Caco-2 (cell line): ENCODE measurements at regions not wholly inside any gene's neighbourhood (a gene's known extent, or its start where the extent isn't known, plus 50 kb on each side); places are given as distances from the start of the nearest gene placed in this dataset.
A peak's percentile ranks its signal among the peaks of the same experiment; 100 is the strongest.

Experiments
- BruUV-seq: library from RNA; stranded (reverse); fragments of 400-500 nt; replicated peaks from 2 replicates; lab custom pipeline; 2021; lab: Mats Ljungman, UMichigan
- CTCF ChIA-PET: fragments of 300-600 bp; sonication (Branson Sonifier 250); formaldehyde crosslinking; loops from one replicate; lab custom pipeline; 2022; ENCODE audit warnings: antibody characterized with exemption; lab: Charles Lee
- POLR2A ChIA-PET: fragments of 300-600 bp; sonication (Branson Sonifier 250); formaldehyde crosslinking; loops from one replicate; lab custom pipeline; 2022; ENCODE audit warnings: antibody characterized with exemption; lab: Charles Lee
- DNase-seq, 2 experiments: peaks; one replicate each; pipeline versions ENCODE4 v3.0.0 to v3.0.0-alpha.2; 2020 to 2022
- H3K27me3 ChIP-seq: replicated peaks from 2 replicates; pipeline ENCODE4 v1.6.0; 2011; ENCODE audit warnings: low read length; ENCODE audit not compliant: control insufficient read depth, insufficient read depth
- H3K36me3 ChIP-seq: 2 replicates; pipeline ENCODE4 v1.5.1; 2011; ENCODE audit warnings: low read length; ENCODE audit not compliant: control insufficient read depth, insufficient read depth
- H3K4me1 ChIP-seq: fragments of 250-450 bp; sonication (Bioruptor Pico); 2 replicates; pipeline ENCODE4 v1.5.1; 2020; ENCODE audit warnings: mild to moderate bottlenecking
- H3K4me3 ChIP-seq: 2 replicates; pipeline ENCODE4 v1.5.1; 2011; ENCODE audit warnings: low read depth, mild to moderate bottlenecking, control low read depth, low read length
- H3K9me3 ChIP-seq: fragments of 250-450 bp; sonication (Bioruptor Pico); 2 replicates; pipeline ENCODE4 v1.5.1; 2020; ENCODE audit warnings: mild to moderate bottlenecking, moderate library complexity
- H3K27ac Mint-ChIP-seq: one replicate; pipeline ENCODE4 v1.8.0; 2022; ENCODE audit warnings: mixed read lengths; ENCODE audit not compliant: unreplicated experiment
- H3K27me3 Mint-ChIP-seq: one replicate; pipeline ENCODE4 v1.8.0; 2022; ENCODE audit warnings: mixed read lengths; ENCODE audit not compliant: insufficient read depth, unreplicated experiment
- H3K36me3 Mint-ChIP-seq: one replicate; pipeline ENCODE4 v1.8.0; 2022; ENCODE audit warnings: mild to moderate bottlenecking, mixed read lengths; ENCODE audit not compliant: insufficient read depth, unreplicated experiment
- H3K4me1 Mint-ChIP-seq: one replicate; pipeline ENCODE4 v1.8.0; 2022; ENCODE audit warnings: low read depth, mixed read lengths; ENCODE audit not compliant: unreplicated experiment
- H3K4me3 Mint-ChIP-seq: one replicate; pipeline ENCODE4 v1.8.0; 2022; ENCODE audit warnings: mild to moderate bottlenecking, moderate library complexity, mixed read lengths; ENCODE audit not compliant: unreplicated experiment
- H3K9me3 Mint-ChIP-seq: one replicate; pipeline ENCODE4 v1.8.0; 2022; ENCODE audit warnings: mixed read lengths; ENCODE audit not compliant: unreplicated experiment
- CTCF ChIP-seq, 2 experiments: fragments of 200-600 bp in 1 of 2; IDR thresholded peaks; 1 replicate in 1 of 2; 2 replicates in 1 of 2; pipeline versions ENCODE4 v1.5.1 to v1.8.0; 2011 to 2022; ENCODE audit warnings: antibody characterized with exemption in 1 of 2, control low read depth in 1 of 2, inconsistent platforms in 1 of 2, low read depth in 1 of 2, low read length in 1 of 2, mild to moderate bottlenecking in 1 of 2, moderate library complexity in 1 of 2; ENCODE audit not compliant: insufficient read depth in 1 of 2, severe bottlenecking in 1 of 2, unreplicated experiment in 1 of 2
- intact Hi-C: fragments of 100-400 bp; cut with micrococcal nuclease; formaldehyde crosslinking; loops from one replicate; pipeline ENCODE4 v1.10.0; 2022; ENCODE audit not compliant: unreplicated experiment

GRCh38 chr13:104320446-104320845 is 1254.2 kb upstream of the SLC10A2 start:
- intact Hi-C loops: no loop called here
- H3K36me3 Mint-ChIP-seq: no peaks in the 10 kb centered on the region
- peaks cover 5% of the 10 kb centered on the region for H3K4me1 Mint-ChIP-seq
- POLR2A ChIA-PET: no interaction called here
- H3K4me1 ChIP-seq: peaks cover 13% of the 10 kb centered on the region
- no peaks in the 10 kb centered on the region for H3K27me3 Mint-ChIP-seq
- no peaks in the 10 kb centered on the region for H3K27me3 ChIP-seq
- H3K36me3 ChIP-seq: no peaks in the 10 kb centered on the region
- CTCF ChIA-PET: no interaction called here
- BruUV-seq: no TSS peak
- H3K4me3 ChIP-seq: no peak overlapping the region
- no peak for TF ChIP-seq CTCF (IDR thresholded peaks at IDR 0.05; ENCODE audit: insufficient read depth in 1 of 2, low read depth in 1 of 2, low read length in 1 of 2, severe bottlenecking in 1 of 2, unreplicated experiment in 1 of 2)
- no peak overlapping the region for H3K27ac Mint-ChIP-seq
- no peak overlapping the region for H3K4me3 Mint-ChIP-seq
- peaks cover 2% of the 10 kb centered on the region for H3K9me3 Mint-ChIP-seq
- no peak for DNase-seq
- no peaks in the 10 kb centered on the region for H3K9me3 ChIP-seq

- CTCF ChIA-PET: no interaction called here
- intact Hi-C loops: no loop called here
Observed at GRCh38 chr13:104318121-104318520, 1251.9 kb upstream of the SLC10A2 start.

GRCh38 chr13:104315606-104316005 is 1249.4 kb upstream of the SLC10A2 start:
- TF ChIP-seq CTCF (IDR thresholded peaks at IDR 0.05; ENCODE audit: insufficient read depth in 1 of 2, low read depth in 1 of 2, low read length in 1 of 2, severe bottlenecking in 1 of 2, unreplicated experiment in 1 of 2): no peak
- ChIA-PET CTCF (no interaction called here), POLR2A (no interaction called here)
- H3K9me3 Mint-ChIP-seq: peaks cover 8% of the 10 kb centered on the region
- no peak overlapping the region for H3K4me3 ChIP-seq
- H3K4me1 ChIP-seq: peaks cover 23% of the 10 kb centered on the region
- intact Hi-C loops: loop anchor here (1.0 kb wide), 1 partner anchor 432 kb away; no protein-coding TSS in a partner anchor
- H3K4me3 Mint-ChIP-seq: no peak overlapping the region
- H3K36me3 Mint-ChIP-seq: no peaks in the 10 kb centered on the region
- H3K4me1 Mint-ChIP-seq: peaks cover 17% of the 10 kb centered on the region
- H3K27ac Mint-ChIP-seq: no peak overlapping the region
- DNase-seq: peak; percentile 15 to 38
- no peaks in the 10 kb centered on the region for H3K36me3 ChIP-seq
- H3K27me3 ChIP-seq: no peaks in the 10 kb centered on the region
- peaks cover 5% of the 10 kb centered on the region; the same call in 1 of the 2 replicates for H3K9me3 ChIP-seq
- no peaks in the 10 kb centered on the region for H3K27me3 Mint-ChIP-seq
- no TSS peak for BruUV-seq

More at GRCh38 chr13:104318121-104318520, 1251.9 kb upstream of the SLC10A2 start:
- Histone ChIP-seq H3K9me3 (peaks cover 5% of the 10 kb centered on the region; the same call in 1 of the 2 replicates), H3K4me3 (no peak overlapping the region), H3K4me1 (peaks cover 20% of the 10 kb centered on the region), H3K36me3 (no peaks in the 10 kb centered on the region), H3K27me3 (no peaks in the 10 kb centered on the region)
- Mint-ChIP-seq H3K4me3 (no peak overlapping the region), H3K4me1 (peaks cover 10% of the 10 kb centered on the region), H3K27me3 (no peaks in the 10 kb centered on the region), H3K9me3 (peaks cover 8% of the 10 kb centered on the region), H3K36me3 (no peaks in the 10 kb centered on the region), H3K27ac (no peak overlapping the region)
- peak in 1 of 2 experiments; percentile 22 for TF ChIP-seq CTCF (IDR thresholded peaks at IDR 0.05; ENCODE audit: insufficient read depth in 1 of 2, low read depth in 1 of 2, low read length in 1 of 2, severe bottlenecking in 1 of 2, unreplicated experiment in 1 of 2)
- DNase-seq: peak in 1 of 2 experiments; percentile 9
- BruUV-seq: no TSS peak
- POLR2A ChIA-PET: no interaction called here
